GM18502 (cell line): ENCODE measurements at regions not wholly inside any gene's neighbourhood (a gene's known extent, or its start where the extent isn't known, plus 50 kb on each side); places are given as distances from the start of the nearest gene placed in this dataset.
"Not testable (repeated sequence)": the region's sequence is repeated elsewhere in the genome, so short reads cannot be mapped to it uniquely, and the experiment has no call there.

Experiments used
- ATAC-seq: cut with Tn5 transposase; IDR thresholded peaks from one replicate; pipeline ENCODE4 v1.9.1; 2021; ENCODE audit warnings: mild to moderate bottlenecking; ENCODE audit not compliant: unreplicated experiment, poor library complexity

DNA sequence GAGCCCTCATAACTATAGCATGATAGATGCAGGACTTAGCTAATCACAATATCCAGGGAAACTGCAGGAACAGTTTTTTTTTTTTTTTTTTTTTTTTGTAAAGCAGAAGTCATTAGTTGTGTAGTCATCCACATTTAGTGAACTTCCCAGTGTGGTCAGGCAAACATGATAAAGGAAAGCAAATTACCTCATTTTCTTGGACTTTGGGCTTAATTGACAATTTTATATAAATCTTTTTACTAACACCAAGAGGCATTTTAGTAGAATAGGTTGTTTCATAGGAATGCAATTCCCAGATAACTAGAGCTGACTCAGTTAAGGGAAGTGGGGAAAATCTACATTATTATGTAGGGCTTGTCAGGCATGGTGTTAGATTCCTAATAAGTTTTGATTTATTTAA is 142.7 kb upstream of the GCFC2 start:
- ATAC-seq, result no peak

GRCh38 chr2:75852639-75853038 is 141.9 kb upstream of the GCFC2 start:
- no peak for ATAC-seq

GRCh38 chr2:75846683-75847190 is 136.0 kb upstream of the GCFC2 start:
- no peak for ATAC-seq

DNA sequence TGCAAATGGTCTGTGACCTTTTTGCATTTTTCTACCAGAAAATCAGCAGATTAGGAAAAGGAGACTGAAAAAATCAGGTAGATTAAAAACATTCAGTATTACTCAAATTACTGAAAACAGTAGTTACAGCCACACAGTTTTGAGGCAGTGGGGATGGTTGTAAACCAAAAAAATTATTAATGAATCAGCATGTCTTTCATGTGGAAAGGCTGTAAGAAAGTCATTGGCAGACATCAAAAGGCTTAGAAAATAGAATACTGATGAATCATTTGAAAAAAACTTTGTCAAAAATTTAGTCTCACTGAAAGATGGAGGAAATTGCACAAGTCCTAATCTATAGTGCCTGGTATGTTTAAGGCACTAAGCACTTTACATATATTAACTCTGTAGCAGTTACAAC is 133.9 kb upstream of the GCFC2 start:
- peak; percentile 60 for ATAC-seq

DNA sequence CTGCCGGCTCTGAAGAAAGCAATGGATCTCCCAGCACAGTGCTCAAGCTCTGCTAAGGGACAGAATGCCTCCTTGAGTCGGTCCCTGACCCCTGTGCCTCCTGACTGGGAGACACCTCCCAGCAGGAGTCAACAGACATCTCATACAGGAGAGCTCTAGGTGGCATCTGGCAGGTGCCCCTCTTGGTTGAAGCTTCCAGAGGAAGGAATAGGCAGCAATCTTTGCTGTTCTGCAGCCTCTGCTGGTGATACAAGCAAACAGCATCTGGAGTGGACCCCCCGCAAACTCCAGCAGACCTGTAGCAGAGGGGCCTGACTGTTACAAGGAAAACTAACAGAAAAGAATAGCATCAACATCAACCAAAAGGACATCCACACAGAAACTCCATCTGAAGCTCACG is 123.9 kb upstream of the GCFC2 start:
- not testable (repeated sequence) for ATAC-seq

GRCh38 chr2:75833386-75833785 is 122.7 kb upstream of the GCFC2 start:
- no peak for ATAC-seq

DNA sequence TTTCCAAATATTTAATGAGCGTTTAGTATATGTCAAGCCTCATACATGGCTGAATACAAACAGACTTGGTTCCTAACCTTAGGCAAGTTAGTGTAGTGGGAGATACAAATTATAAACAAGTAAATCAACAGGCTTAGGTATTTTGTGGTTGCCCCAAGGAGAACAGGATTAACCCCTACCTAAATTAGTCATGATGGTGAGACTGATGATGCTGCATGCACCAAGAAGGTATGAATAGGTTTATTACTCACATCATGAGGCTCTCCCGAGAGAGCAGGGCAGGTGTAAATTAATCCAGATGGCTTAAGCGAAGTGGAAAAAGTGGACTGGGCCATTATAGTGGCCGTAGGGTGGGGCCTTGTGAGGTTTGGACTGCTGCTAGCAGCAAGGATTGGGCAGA is 118.1 kb upstream of the GCFC2 start:
- ATAC-seq, result no peak

GRCh38 chr2:75823515-75823914 is 112.8 kb upstream of the GCFC2 start:
- not testable (repeated sequence) for ATAC-seq

DNA sequence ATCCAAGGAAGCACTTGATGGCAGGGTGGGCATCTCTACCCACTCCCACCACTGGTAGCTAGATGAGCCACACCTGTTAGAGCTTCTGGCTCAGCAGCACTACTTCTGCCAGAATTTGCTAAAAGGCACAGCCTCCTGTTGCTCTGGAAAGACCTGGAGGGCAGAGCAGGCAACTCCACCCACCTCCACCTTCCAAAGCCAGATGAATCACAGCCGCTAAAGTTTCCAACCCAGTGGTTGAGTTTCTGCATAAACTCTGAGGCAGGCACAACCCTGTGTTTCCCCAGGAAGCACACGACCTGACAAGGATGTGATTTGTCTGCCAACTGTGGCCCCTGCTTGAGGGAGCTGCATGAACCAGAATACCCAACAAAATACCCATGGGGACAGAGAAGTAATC is 111.6 kb upstream of the GCFC2 start:
- no peak for ATAC-seq

- ATAC-seq, result peak; percentile 80
Measured at GRCh38 chr2:75820693-75821092, 110.0 kb upstream of the GCFC2 start.

DNA sequence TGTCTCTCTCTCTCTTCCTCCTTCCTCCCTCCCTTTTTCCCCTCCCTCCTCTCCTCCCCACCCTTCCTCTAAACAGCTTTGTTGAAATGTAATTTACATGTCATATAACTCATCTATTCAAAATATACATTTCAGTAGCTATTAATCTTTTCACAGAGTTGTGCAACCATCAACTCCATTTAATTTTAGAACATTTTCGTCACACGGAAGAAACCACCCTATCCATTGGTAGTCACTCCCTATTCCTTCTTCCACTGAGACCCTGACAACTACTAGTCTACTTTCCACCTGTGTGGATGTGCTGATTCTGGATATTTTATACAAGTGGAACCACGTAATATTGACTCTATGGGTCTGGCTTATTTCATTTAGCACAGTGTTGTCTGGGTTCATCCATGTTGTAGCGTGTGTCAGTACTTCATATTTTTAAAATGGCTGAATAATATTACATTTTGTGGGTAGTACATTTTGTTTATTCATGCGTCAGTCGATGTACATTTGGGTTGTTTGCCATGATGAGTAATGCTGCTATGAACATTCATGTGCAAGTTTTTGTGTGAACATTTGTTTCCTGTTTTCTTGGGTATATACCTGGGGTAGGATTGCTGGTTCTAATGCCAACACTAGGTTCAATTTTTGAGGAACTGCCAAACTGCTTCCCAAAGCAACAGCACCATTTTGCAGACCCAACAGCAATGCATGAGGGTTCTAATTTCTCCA is 100.1 kb upstream of the GCFC2 start:
- ATAC-seq, result no peak

DNA sequence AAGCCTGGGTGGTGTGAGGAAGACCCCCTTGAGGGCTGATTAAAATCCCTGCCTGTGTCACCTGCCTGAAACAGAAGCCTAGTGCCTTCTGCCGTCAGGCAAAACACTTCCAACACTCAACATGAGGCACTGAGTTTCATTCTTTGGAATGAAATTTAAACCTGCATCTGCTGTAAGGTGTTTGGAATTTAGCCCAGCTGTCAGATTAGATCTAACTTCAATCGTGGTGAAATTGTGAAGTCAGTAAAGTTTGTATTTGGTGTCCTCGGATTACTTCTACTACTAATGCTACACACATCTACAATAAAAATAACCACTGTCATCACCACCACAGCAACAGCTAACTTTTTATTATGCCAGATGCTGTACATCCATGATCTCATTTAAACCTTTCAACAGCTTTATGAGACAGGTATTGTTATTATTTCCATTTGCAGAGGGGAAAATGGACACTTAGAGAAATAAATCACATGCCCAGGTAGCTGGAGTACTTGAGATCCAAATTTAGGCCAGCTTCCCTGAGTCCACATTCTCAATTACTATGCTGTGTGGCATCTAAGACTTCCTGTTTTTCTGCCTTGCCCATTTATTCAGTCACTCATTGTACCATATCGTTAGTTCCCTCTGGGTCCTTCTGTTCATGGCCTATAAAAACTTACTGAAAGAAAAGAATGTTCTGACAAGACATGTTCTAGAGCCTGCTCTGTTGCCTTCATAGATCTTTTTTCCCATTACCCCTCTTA is 98.2 kb upstream of the GCFC2 start:
- ATAC-seq, result no peak

DNA sequence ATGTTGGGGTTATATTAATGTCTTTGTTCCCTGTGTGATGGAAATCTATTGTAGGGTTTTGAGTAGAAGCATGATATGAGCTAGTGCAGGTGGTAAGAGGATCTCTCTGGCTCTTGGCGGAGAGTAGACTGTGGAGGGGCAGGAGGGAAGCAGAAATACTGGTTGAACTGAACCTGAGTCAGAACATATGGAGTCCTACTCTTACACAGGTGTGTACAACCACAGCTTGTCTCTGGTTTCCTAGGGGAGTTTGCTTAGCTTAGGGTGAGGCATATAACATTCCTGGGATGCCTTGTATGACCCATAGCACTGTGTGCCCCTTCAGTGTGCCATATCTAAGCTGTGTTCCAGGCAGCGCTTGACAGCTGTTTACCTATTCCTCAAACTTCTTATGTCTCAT is 97.3 kb upstream of the GCFC2 start:
- ATAC-seq, result no peak

GRCh38 chr2:75801234-75801982 is 90.7 kb upstream of the GCFC2 start:
- ATAC-seq, result peak; percentile 54

- peak; percentile 86 for ATAC-seq
Measured at GRCh38 chr2:75800456-75800855, 89.7 kb upstream of the GCFC2 start.

- ATAC-seq, result peak; percentile 51
Measured at GRCh38 chr2:75799859-75800258, 89.1 kb upstream of the GCFC2 start.

DNA sequence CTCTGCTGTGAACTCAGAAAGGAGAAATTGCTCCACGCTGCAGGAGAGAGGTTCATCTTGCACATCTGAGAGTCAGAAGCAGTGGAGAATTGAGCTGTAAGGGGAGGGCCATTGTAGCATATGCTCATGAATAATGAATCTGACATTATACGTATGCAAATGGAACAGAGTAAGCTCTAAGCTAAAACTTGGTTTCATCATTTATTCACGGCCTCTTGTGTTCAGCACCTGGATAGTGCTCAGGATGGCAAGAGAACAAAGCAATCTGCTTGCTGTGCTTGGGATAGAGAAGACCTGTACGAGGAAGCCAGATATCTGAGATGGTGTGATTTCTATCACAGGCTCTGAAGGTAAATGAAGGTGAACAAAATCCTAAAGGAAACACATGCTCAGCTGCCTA is 87.9 kb upstream of the GCFC2 start:
- no peak for ATAC-seq

DNA sequence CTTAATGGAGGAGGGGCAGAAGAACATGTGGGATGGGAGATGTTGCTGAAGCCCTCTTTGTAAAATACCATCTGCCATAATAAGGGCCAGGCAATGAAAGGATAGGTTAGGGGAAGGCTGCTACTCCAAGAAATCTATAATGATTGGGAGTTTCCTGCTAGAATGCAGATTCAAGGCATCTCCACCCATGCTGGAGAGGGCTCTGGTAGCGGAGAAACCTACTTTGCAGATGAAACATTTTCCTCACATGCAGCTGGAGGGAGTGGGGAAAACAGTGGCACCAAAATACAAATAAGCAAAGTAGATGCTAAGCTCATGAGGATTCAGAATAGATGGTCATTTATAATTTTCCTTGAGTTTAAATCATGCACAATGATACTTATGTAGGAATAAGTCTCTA is 82.3 kb upstream of the GCFC2 start:
- ATAC-seq, result no peak

- ATAC-seq, result no peak
Measured at GRCh38 chr2:75792146-75792545, 81.4 kb upstream of the GCFC2 start.

GRCh38 chr2:75790814-75791467 is 80.2 kb upstream of the GCFC2 start:
- ATAC-seq, result no peak
